Stimulated activated naive B cell treated with anti-CD40 and anti-IgM and Interleukin-4, amounts not matched to agents 10 μg/mL and 1 μg/mL and 100 μg/mL, for 72 hours (primary cell): ENCODE measurements at regions not wholly inside any gene's neighbourhood (a gene's known extent, or its start where the extent isn't known, plus 50 kb on each side); places are given as distances from the start of the nearest gene placed in this dataset.

Experiments
- ATAC-seq, 2 donors: fragments of 150-1000 bp; cut with Tn5 transposase; replicated peaks; 2 replicates each; pipeline ENCODE4 v1.10.0; 2021; ENCODE audit warnings: moderate library complexity in 1 of 2
- DNase-seq: peaks from one replicate; pipeline ENCODE4 v3.0.0; 2021
- H3K27ac Mint-ChIP-seq: one replicate; pipeline ENCODE4 v1.8.0; 2022; ENCODE audit warnings: mild to moderate bottlenecking, mixed read lengths
- H3K27me3 Mint-ChIP-seq, 2 donors: one replicate each; pipeline ENCODE4 v1.8.0; 2022; ENCODE audit warnings: mixed read lengths in 2 of 2
- H3K36me3 Mint-ChIP-seq, 2 donors: one replicate each; pipeline ENCODE4 v1.8.0; 2022; ENCODE audit warnings: mixed read lengths in 2 of 2, mild to moderate bottlenecking in 1 of 2
- H3K4me1 Mint-ChIP-seq, 2 donors: one replicate each; pipeline ENCODE4 v1.8.0; 2022; ENCODE audit warnings: mixed read lengths in 2 of 2, mild to moderate bottlenecking in 1 of 2
- H3K4me3 Mint-ChIP-seq, 2 donors: one replicate each; pipeline ENCODE4 v1.8.0; 2022; ENCODE audit warnings: mild to moderate bottlenecking in 2 of 2, mixed read lengths in 2 of 2, moderate library complexity in 1 of 2
- H3K9me3 Mint-ChIP-seq, 2 donors: one replicate each; pipeline ENCODE4 v1.8.0; 2022; ENCODE audit warnings: mixed read lengths in 2 of 2, mild to moderate bottlenecking in 1 of 2

GRCh38 chr1:162921311-162921710, 60.3 kb upstream of the CCDC190 start:
- no peak overlapping the region for H3K27ac Mint-ChIP-seq
- no peak for DNase-seq
- H3K4me3 Mint-ChIP-seq = no peak overlapping the region
- H3K4me1 Mint-ChIP-seq = no peaks in the 10 kb centered on the region
- H3K27me3 Mint-ChIP-seq = peaks cover 13 to 25% of the 10 kb centered on the region in 2 donors
- H3K9me3 Mint-ChIP-seq = peaks cover 0 to under 1% of the 10 kb centered on the region in 2 donors
- ATAC-seq = no peak
- no peaks in the 10 kb centered on the region for H3K36me3 Mint-ChIP-seq

GRCh38 chr1:162919034-162919433, 58.1 kb upstream of the CCDC190 start:
- Mint-ChIP-seq H3K4me3 (no peak overlapping the region), H3K4me1 (no peaks in the 10 kb centered on the region), H3K27me3 (peaks cover 9 to 21% of the 10 kb centered on the region in 2 donors), H3K36me3 (no peaks in the 10 kb centered on the region), H3K9me3 (peaks cover 0 to 5% of the 10 kb centered on the region in 2 donors), H3K27ac (no peak overlapping the region)
- DNase-seq = no peak
- no peak for ATAC-seq

GRCh38 chr1:162918151-162918754, 57.3 kb upstream of the CCDC190 start:
- Mint-ChIP-seq H3K27me3 (peaks cover 9 to 21% of the 10 kb centered on the region in 2 donors), H3K4me1 (no peaks in the 10 kb centered on the region), H3K27ac (no peak overlapping the region), H3K36me3 (no peaks in the 10 kb centered on the region), H3K9me3 (peaks cover 0 to 5% of the 10 kb centered on the region in 2 donors), H3K4me3 (no peak overlapping the region)
- DNase-seq (no peak), ATAC-seq (no peak)

GRCh38 chr1:162916821-162917613, 56.0 kb upstream of the CCDC190 start:
- no peak for ATAC-seq
- no peak overlapping the region for H3K27ac Mint-ChIP-seq
- H3K4me3 Mint-ChIP-seq = no peak overlapping the region

GRCh38 chr1:162916407-162916806, 55.4 kb upstream of the CCDC190 start:
- H3K36me3 Mint-ChIP-seq = peaks cover 3 to 4% of the 10 kb centered on the region in 2 donors
- no peak for ATAC-seq
- H3K27me3 Mint-ChIP-seq = peaks cover 9 to 21% of the 10 kb centered on the region in 2 donors
- no peak for DNase-seq
- no peaks in the 10 kb centered on the region for H3K4me1 Mint-ChIP-seq
- no peak overlapping the region for H3K27ac Mint-ChIP-seq
- peaks cover 7 to 14% of the 10 kb centered on the region in 2 donors for H3K9me3 Mint-ChIP-seq
- H3K4me3 Mint-ChIP-seq = no peak overlapping the region

More at GRCh38 chr1:162916821-162917613, 56.0 kb upstream of the CCDC190 start:
- peaks cover 9 to 21% of the 10 kb centered on the region in 2 donors for H3K27me3 Mint-ChIP-seq
- no peak for DNase-seq
- peaks cover 6 to 13% of the 10 kb centered on the region in 2 donors for H3K9me3 Mint-ChIP-seq
- no peaks in the 10 kb centered on the region for H3K4me1 Mint-ChIP-seq
- peaks cover 3 to 4% of the 10 kb centered on the region in 2 donors for H3K36me3 Mint-ChIP-seq

- Mint-ChIP-seq H3K27me3 (peaks cover 9 to 21% of the 10 kb centered on the region in 2 donors), H3K36me3 (peaks cover 3 to 4% of the 10 kb centered on the region in 2 donors), H3K4me3 (no peak overlapping the region), H3K4me1 (no peaks in the 10 kb centered on the region), H3K9me3 (peaks cover 7 to 18% of the 10 kb centered on the region in 2 donors), H3K27ac (no peak overlapping the region)
- no peak for ATAC-seq
- no peak for DNase-seq
Observed at GRCh38 chr1:162914601-162915000, 53.6 kb upstream of the CCDC190 start.

GRCh38 chr1:162913345-162913744, 52.4 kb upstream of the CCDC190 start:
- ATAC-seq (no peak), DNase-seq (no peak)
- Mint-ChIP-seq H3K4me1 (no peaks in the 10 kb centered on the region), H3K4me3 (no peak overlapping the region), H3K9me3 (peaks cover 7 to 18% of the 10 kb centered on the region in 2 donors), H3K27ac (no peak overlapping the region), H3K36me3 (peaks cover 3 to 4% of the 10 kb centered on the region in 2 donors), H3K27me3 (peaks cover 6 to 16% of the 10 kb centered on the region in 2 donors)

- DNase-seq = no peak
- Mint-ChIP-seq H3K27ac (no peak overlapping the region), H3K36me3 (peaks cover 3 to 4% of the 10 kb centered on the region in 2 donors), H3K4me3 (no peak overlapping the region), H3K9me3 (peaks cover 7 to 18% of the 10 kb centered on the region in 2 donors), H3K27me3 (peaks cover 6 to 12% of the 10 kb centered on the region in 2 donors), H3K4me1 (no peaks in the 10 kb centered on the region)
- no peak for ATAC-seq
Observed at GRCh38 chr1:162912061-162912667, 51.2 kb upstream of the CCDC190 start.
